ENCODE measurements at regions not wholly inside any gene's neighbourhood (a gene's known extent, or its start where the extent isn't known, plus 50 kb on each side); places are given as distances from the start of the nearest gene placed in this dataset.
"Not testable (repeated sequence)": the region's sequence is repeated elsewhere in the genome, so short reads cannot be mapped to it uniquely, and the experiment has no call there.

DNA sequence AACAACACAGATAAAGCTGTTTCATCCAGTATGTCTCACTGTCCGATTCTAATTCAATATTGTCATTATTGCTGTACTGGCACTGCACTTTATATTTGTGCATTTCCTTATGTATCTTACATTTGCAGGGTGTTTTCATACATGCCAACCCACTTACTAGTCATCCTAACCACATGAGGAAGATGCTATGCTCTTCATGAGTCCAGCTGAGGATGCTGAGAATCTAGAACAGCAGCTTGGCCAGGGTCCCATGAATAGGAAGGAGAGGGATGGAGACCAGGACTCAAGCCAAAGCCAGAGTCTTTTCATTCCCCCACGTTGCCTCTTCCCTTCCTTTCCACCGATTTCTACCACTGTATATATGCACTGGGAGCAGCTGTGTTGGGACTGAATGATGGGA is 292.8 kb upstream of the KLF4 start:
- DNase-seq (ENCODE audit: low spot score): no peak
- TF ChIP-seq, protein P1, sequence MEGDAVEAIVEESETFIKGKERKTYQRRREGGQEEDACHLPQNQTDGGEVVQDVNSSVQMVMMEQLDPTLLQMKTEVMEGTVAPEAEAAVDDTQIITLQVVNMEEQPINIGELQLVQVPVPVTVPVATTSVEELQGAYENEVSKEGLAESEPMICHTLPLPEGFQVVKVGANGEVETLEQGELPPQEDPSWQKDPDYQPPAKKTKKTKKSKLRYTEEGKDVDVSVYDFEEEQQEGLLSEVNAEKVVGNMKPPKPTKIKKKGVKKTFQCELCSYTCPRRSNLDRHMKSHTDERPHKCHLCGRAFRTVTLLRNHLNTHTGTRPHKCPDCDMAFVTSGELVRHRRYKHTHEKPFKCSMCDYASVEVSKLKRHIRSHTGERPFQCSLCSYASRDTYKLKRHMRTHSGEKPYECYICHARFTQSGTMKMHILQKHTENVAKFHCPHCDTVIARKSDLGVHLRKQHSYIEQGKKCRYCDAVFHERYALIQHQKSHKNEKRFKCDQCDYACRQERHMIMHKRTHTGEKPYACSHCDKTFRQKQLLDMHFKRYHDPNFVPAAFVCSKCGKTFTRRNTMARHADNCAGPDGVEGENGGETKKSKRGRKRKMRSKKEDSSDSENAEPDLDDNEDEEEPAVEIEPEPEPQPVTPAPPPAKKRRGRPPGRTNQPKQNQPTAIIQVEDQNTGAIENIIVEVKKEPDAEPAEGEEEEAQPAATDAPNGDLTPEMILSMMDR (IDR thresholded peaks at IDR 0.05; ENCODE audit: borderline replicate concordance, control extremely low read depth, extremely low read depth, insufficient read depth, missing control alignments): no peak
- in situ Hi-C loops (cut with MboI; ENCODE audit: low sequenced_read_pairs, unreplicated experiment): no loop called here

DNA sequence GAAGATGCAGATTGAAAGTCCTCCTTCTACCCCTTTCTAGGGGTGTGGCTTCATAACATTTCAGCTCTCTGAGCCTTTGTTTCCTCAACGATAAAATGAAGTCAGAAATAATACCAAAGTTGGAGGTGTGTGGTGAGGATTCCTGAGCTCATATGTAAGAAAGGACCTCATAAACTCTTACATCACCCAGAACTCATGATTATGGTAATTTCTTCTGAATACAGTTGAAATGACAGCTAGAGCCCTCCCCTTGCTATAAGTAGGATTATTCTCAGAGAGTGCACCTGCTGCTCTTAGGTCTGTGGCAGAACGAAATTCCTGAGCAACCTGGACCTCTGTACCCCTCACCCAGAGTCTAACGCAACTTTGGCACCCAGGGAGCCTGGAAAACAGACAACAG is 291.4 kb upstream of the KLF4 start:
- no peak for DNase-seq (ENCODE audit: low spot score)
- in situ Hi-C loops (cut with MboI; ENCODE audit: low sequenced_read_pairs, unreplicated experiment): no loop called here
- TF ChIP-seq, protein P1 (IDR thresholded peaks at IDR 0.05; ENCODE audit: borderline replicate concordance, control extremely low read depth, extremely low read depth, insufficient read depth, missing control alignments): no peak

DNA sequence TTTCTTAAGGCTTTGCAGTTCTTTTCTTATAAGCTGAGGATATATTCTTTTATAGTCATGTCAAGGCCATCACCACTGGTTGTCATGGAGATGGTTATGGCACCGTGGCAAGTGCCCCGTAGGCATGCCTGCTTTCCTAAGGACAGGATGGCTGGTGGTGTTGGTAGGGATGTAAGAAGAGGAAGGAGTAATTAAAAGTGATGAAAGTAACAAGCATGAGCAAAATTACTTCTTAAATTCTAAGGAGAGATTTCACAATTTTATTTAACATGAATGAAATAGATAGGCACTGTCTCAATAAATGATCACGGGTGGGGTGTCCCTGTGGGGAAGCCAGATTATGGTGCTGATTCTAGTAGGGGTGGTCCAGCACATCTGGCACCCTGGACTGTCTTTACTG is 290.2 kb upstream of the KLF4 start:
- DNase-seq (ENCODE audit: low spot score): no peak
- in situ Hi-C loops (cut with MboI; ENCODE audit: low sequenced_read_pairs, unreplicated experiment): no loop called here
- TF ChIP-seq, protein P1 (IDR thresholded peaks at IDR 0.05; ENCODE audit: borderline replicate concordance, control extremely low read depth, extremely low read depth, insufficient read depth, missing control alignments): no peak

- in situ Hi-C loops (cut with MboI; ENCODE audit: low sequenced_read_pairs, unreplicated experiment): no loop called here
- TF ChIP-seq, protein P1 (IDR thresholded peaks at IDR 0.05; ENCODE audit: borderline replicate concordance, control extremely low read depth, extremely low read depth, insufficient read depth, missing control alignments): no peak
- DNase-seq (ENCODE audit: low spot score): no peak
These were observed 289.1 kb upstream of the KLF4 start for GRCh38 chr9:107778661-107779060.

DNA sequence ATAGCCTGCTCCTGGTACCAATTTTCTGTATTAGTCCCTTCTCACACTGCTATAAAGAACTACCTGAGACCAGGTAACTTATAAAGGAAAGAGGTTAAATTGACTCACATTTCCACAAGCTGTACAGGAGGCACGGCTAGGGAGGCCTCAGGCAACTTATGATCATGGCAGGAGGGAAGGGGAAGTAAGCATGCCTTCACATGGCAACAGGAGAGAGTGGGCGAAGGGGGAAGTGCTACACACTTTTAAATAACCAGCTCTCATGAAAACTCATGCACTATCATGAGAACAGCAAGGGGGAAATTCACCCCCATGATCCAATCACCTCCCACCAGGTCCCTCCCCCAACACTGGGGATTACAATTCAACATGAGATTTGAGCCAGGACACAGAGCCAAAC is 284.5 kb upstream of the KLF4 start:
- DNase-seq (ENCODE audit: low spot score); in situ Hi-C loops (cut with MboI; ENCODE audit: low sequenced_read_pairs, unreplicated experiment): not testable (repeated sequence)

GRCh38 chr9:107772988-107773387 is 283.4 kb upstream of the KLF4 start:
- DNase-seq (ENCODE audit: low spot score): no peak
- TF ChIP-seq, protein P1 (IDR thresholded peaks at IDR 0.05; ENCODE audit: borderline replicate concordance, control extremely low read depth, extremely low read depth, insufficient read depth, missing control alignments): no peak
- in situ Hi-C loops (cut with MboI; ENCODE audit: low sequenced_read_pairs, unreplicated experiment): no loop called here

DNA sequence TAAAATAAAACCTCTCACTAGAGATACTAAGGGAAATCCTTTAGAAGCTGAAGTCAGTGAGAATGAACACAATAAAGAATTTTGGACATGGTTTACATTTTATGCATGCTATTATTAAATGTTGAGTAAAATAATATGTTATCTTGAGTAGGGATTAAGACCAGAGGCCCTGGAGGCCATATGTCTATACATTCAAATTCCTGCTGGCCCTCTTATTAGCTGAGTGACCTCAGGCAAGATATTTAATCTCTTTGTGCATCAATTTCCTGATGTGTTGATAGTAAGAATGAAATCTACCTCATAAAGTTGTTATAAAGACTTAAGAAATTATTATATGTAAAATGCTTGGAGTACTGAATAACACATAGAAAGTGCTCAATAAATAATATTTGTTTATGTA is 281.1 kb upstream of the KLF4 start:
- in situ Hi-C loops (cut with MboI; ENCODE audit: low sequenced_read_pairs, unreplicated experiment): no loop called here
- DNase-seq (ENCODE audit: low spot score): no peak
- TF ChIP-seq, protein P1 (IDR thresholded peaks at IDR 0.05; ENCODE audit: borderline replicate concordance, control extremely low read depth, extremely low read depth, insufficient read depth, missing control alignments): no peak
